HCT116 (cell line): ENCODE measurements at regions not wholly inside any gene's neighbourhood (a gene's known extent, or its start where the extent isn't known, plus 50 kb on each side); places are given as distances from the start of the nearest gene placed in this dataset.

Source experiments
- ATAC-seq: fragments of 200-7000 bp; cut with Tn5 transposase; 2 replicates; pipeline ENCODE4 v1.9.1; 2020; ENCODE audit warnings: mild to moderate bottlenecking, moderate library complexity
- BruUV-seq: library from RNA; stranded (reverse); fragments of 400-500 nt; replicated peaks from 2 replicates; lab custom pipeline; 2021; lab: Mats Ljungman, UMichigan
- CTCF ChIA-PET: fragments of 300-600 bp; sonication (Branson Sonifier 250); formaldehyde crosslinking; loops from one replicate; lab custom pipeline; 2021; ENCODE audit warnings: antibody characterized with exemption; lab: Charles Lee
- POLR2A ChIA-PET: fragments of 300-600, 350-600 bp; sonication (Branson Sonifier 250); formaldehyde crosslinking; loops from one replicate; lab custom pipeline; 2021; ENCODE audit warnings: antibody characterized with exemption; lab: Charles Lee
- RAD21 ChIA-PET, 2 experiments: fragments of 300-600 bp; sonication (Branson Sonifier 250); formaldehyde crosslinking; loops; one replicate each; lab custom pipeline; 2023; ENCODE audit warnings: low total read pairs in 2 of 2; ENCODE audit not compliant: uncharacterized antibody in 2 of 2, unreplicated experiment in 2 of 2, low non-redundant PET in 1 of 2; lab: Charles Lee
- DNase-seq: peaks from one replicate; pipeline ENCODE4 v3.0.0-alpha.2; 2010; ENCODE audit warnings: low read depth, low spot score
- H2AFZ ChIP-seq: fragments of 200-600 bp; shearing (Covaris generic), sonication (generic); 2 replicates; pipeline ENCODE4 v1.6.1; 2017; ENCODE audit warnings: low read depth, mixed run types, mixed read lengths, antibody characterized with exemption, low read length; ENCODE audit not compliant: poor library complexity, severe bottlenecking
- H3K27ac ChIP-seq: 2 replicates; pipeline ENCODE4 v1.5.1; 2012; ENCODE audit warnings: low read depth, low read length
- H3K27me3 ChIP-seq: fragments of 200-600 bp; sonication (generic); 2 replicates; pipeline ENCODE4 v1.6.1; 2016; ENCODE audit warnings: mixed run types, low read length, mixed read lengths; ENCODE audit not compliant: insufficient read depth
- H3K36me3 ChIP-seq, 2 experiments: fragments of 200-500 bp in 1 of 2; fragments of 200-600 bp in 1 of 2; sonication (Bioruptor generic) in 1 of 2; sonication (generic) in 1 of 2; 2 replicates each; pipeline versions ENCODE4 v1.5.1 to v1.6.1; 2014 to 2016; ENCODE audit warnings: low read length in 2 of 2, inconsistent platforms in 1 of 2, mixed read lengths in 1 of 2, mixed run types in 1 of 2; ENCODE audit not compliant: insufficient read depth in 2 of 2, control insufficient read depth in 1 of 2
- H3K4me1 ChIP-seq, 2 experiments: fragments of 200-600 bp in 1 of 2; sonication (generic) in 1 of 2; 2 replicates each; pipeline versions ENCODE4 v1.5.1 to v1.6.1; 2012 to 2017; ENCODE audit warnings: low read length in 2 of 2, inconsistent platforms in 1 of 2, mild to moderate bottlenecking in 1 of 2, mixed read lengths in 1 of 2, mixed run types in 1 of 2, moderate library complexity in 1 of 2; ENCODE audit not compliant: insufficient read depth in 2 of 2, control insufficient read depth in 1 of 2
- H3K4me2 ChIP-seq: fragments of 200-600 bp; sonication (generic); 2 replicates; pipeline ENCODE4 v1.6.1; 2017; ENCODE audit warnings: mixed run types, low read length, mixed read lengths
- H3K4me3 ChIP-seq, 2 experiments: fragments of 200-600 bp in 1 of 2; sonication (generic) in 1 of 2; replicated peaks in 1 of 2; 2 replicates each; pipeline ENCODE4 v1.5.1; 2011 to 2016; ENCODE audit warnings: low read length in 2 of 2, control low read depth in 1 of 2, low read depth in 1 of 2, mild to moderate bottlenecking in 1 of 2, mixed read lengths in 1 of 2, mixed run types in 1 of 2
- H3K79me2 ChIP-seq: fragments of 200-600 bp; sonication (generic); 2 replicates; pipeline ENCODE4 v1.6.1; 2017; ENCODE audit warnings: mild to moderate bottlenecking, mixed run types, low read length, moderate library complexity, mixed read lengths; ENCODE audit not compliant: insufficient read depth
- H3K9ac ChIP-seq: fragments of 200-600 bp; sonication (generic); 2 replicates; pipeline ENCODE4 v1.6.1; 2016; ENCODE audit warnings: low read length, mixed read lengths
- H3K9me2 ChIP-seq: fragments of 200-600 bp; sonication (generic), shearing (Covaris generic); 2 replicates; pipeline ENCODE4 v1.6.1; 2017; ENCODE audit warnings: mixed run types, mild to moderate bottlenecking, moderate library complexity; ENCODE audit not compliant: insufficient read depth
- H3K9me3 ChIP-seq, 2 experiments: fragments of 200-500 bp in 1 of 2; fragments of 200-600 bp in 1 of 2; sonication (Bioruptor generic) in 1 of 2; sonication (generic) in 1 of 2; 2 replicates each; pipeline ENCODE4 v1.6.1; 2014 to 2017; ENCODE audit warnings: low read length in 2 of 2, mixed read lengths in 2 of 2, inconsistent platforms in 1 of 2, low read depth in 1 of 2, mild to moderate bottlenecking in 1 of 2, mixed run types in 1 of 2, moderate library complexity in 1 of 2; ENCODE audit not compliant: control insufficient read depth in 1 of 2, insufficient read depth in 1 of 2
- H4K20me1 ChIP-seq: fragments of 200-600 bp; sonication (generic), shearing (Covaris generic); 2 replicates; pipeline ENCODE4 v1.6.1; 2017; ENCODE audit warnings: mixed run types, mild to moderate bottlenecking, moderate library complexity; ENCODE audit not compliant: insufficient read depth
- CBX3 ChIP-seq: IDR thresholded peaks from 2 replicates; pipeline ENCODE4 v1.6.1; 2012; ENCODE audit warnings: low read depth
- CEBPB ChIP-seq: IDR thresholded peaks from 2 replicates; pipeline ENCODE4 v1.6.1; 2012; ENCODE audit warnings: low read depth
- EZH2 ChIP-seq: fragments of 200-600 bp; sonication (generic); IDR thresholded peaks from 2 replicates; pipeline ENCODE4 v1.6.1; 2017; ENCODE audit warnings: antibody characterized with exemption, mixed run types
- EZH2phosphoT487 ChIP-seq: fragments of 200-600 bp; IDR thresholded peaks from 2 replicates; pipeline ENCODE4 v1.6.1; 2018; ENCODE audit warnings: antibody characterized with exemption, borderline replicate concordance
- FOSL1 ChIP-seq: IDR thresholded peaks from 2 replicates; pipeline ENCODE4 v1.6.1; 2012; ENCODE audit warnings: low read depth
- SP1 ChIP-seq: IDR thresholded peaks from 2 replicates; pipeline ENCODE4 v1.6.1; 2012; ENCODE audit warnings: low read depth
- SRF ChIP-seq: IDR thresholded peaks from 2 replicates; pipeline ENCODE4 v1.6.1; 2012; ENCODE audit warnings: low read depth
- TCF7L2 ChIP-seq: IDR thresholded peaks from 2 replicates; pipeline ENCODE4 v1.7.0; 2011; ENCODE audit warnings: borderline replicate concordance, inconsistent platforms; ENCODE audit not compliant: insufficient read depth, insufficient read length; ENCODE audit errors: extremely low read depth
- ZFX ChIP-seq: fragments of 450-650 bp; IDR thresholded peaks from 2 replicates; pipeline ENCODE4 v1.6.1; 2017
- intact Hi-C: fragments of 100-400 bp; cut with micrococcal nuclease; formaldehyde crosslinking; loops from 2 replicates; pipeline ENCODE4 v1.10.0; 2022
- TF ChIP-seq, protein P1 (sequence below): IDR thresholded peaks from 2 replicates; pipeline ENCODE4 v1.6.1; 2012
- TF ChIP-seq, protein P2 (sequence below): IDR thresholded peaks from 2 replicates; pipeline ENCODE4 v1.6.1; 2012; ENCODE audit warnings: low read depth

DNA sequence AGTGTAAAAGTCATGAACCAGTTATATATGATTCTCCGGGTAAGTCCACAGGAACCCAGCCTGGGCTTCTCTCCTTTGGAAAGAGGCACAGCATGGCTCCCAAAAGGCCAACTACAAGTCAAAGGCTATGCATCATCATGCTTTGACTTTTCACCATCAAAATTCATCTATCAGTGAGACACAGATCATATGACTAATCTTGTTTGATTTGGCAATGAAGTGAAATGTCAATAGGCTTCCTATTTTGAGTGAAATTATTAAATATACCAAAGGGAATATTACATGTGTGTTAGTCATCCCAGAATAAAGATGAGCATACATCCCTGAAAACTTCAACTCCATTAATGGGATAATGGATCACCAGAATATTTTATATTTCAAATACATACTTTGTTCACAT, 83.5 kb upstream of the ADGRL2 start (continued):
- TF ChIP-seq EZH2phosphoT487 (no peak), TCF7L2 (no peak), SP1 (no peak), FOSL1 (no peak), EZH2 (no peak), SRF (no peak), CBX3 (no peak), CEBPB (no peak)
- TF ChIP-seq, all 23 proteins: peak for 0

DNA sequence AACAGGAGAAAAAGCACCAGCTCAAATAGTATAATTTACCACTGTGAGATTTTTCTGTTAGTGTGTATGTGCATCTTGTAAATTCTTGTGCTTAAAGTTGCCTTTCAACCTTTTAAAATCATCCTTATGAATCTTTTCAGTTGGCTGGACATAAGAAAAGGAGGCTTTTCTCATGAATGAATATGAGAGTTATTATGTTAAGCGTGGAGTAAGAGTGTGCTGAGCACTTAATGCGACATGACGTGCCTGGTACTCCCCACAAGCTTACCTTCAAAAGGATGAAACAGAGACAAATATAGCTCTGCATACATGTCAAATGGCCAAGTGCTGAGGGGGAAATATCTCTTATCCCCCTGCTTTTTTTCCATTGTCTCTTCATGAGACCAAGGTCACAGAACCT, 85.3 kb upstream of the ADGRL2 start:
- no peaks in the 10 kb centered on the region for H4K20me1 ChIP-seq
- DNase-seq (no peak), ATAC-seq (no peak)
- TF ChIP-seq ZFX (no peak), EZH2phosphoT487 (no peak)
- TF ChIP-seq, protein P1, sequence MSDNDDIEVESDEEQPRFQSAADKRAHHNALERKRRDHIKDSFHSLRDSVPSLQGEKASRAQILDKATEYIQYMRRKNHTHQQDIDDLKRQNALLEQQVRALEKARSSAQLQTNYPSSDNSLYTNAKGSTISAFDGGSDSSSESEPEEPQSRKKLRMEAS, result no peak
- no peaks in the 10 kb centered on the region for H3K79me2 ChIP-seq
- no peak overlapping the region for H3K4me2 ChIP-seq
- no TSS peak for BruUV-seq
- H3K9ac ChIP-seq, result no peak overlapping the region
- ChIA-PET RAD21 (no interaction called here), POLR2A (no interaction called here), CTCF (no interaction called here)
- H3K27me3 ChIP-seq, result no peaks in the 10 kb centered on the region
- H3K27ac ChIP-seq, result no peak overlapping the region
- no peak overlapping the region for H2AFZ ChIP-seq
- no peaks in the 10 kb centered on the region for H3K36me3 ChIP-seq
- H3K9me3 ChIP-seq, result no peaks in the 10 kb centered on the region
- H3K9me2 ChIP-seq, result no peaks in the 10 kb centered on the region
- no peak overlapping the region for H3K4me3 ChIP-seq
- peaks cover 3 to 4% of the 10 kb centered on the region in 2 experiments; a peak in 2 of 4 replicates for H3K4me1 ChIP-seq
- intact Hi-C loops, result no loop called here

DNA sequence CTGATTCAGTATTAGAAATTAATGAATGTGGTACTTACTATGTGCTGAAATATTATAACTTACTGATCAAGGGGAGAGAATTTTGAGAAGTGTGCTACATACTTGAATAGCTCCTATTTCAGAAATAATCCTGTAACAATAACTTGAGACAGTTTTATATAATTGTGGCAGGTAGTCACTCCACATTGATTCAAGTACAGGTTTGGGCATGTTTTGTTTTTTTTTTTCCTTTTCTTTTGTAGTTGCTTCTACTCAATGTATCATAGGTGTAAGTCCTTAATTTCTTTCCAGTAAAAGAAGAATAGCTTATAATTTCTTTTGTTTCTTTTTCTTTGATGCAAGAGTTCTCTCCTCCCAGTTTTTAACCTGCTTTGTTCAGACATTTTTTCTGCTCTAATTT, 86.1 kb upstream of the ADGRL2 start:
- peaks cover 0 to 1% of the 10 kb centered on the region in 2 experiments; a peak in 1 of 4 replicates for H3K4me1 ChIP-seq
- H3K9me2 ChIP-seq, result no peaks in the 10 kb centered on the region
- no peak overlapping the region for H3K27ac ChIP-seq
- H4K20me1 ChIP-seq, result no peaks in the 10 kb centered on the region
- no peak overlapping the region for H3K9ac ChIP-seq
- no peaks in the 10 kb centered on the region for H3K9me3 ChIP-seq
- RAD21 ChIA-PET, result no interaction called here
- intact Hi-C loops, result no loop called here
- H3K27me3 ChIP-seq, result no peaks in the 10 kb centered on the region
- H3K4me2 ChIP-seq, result no peak overlapping the region
- CTCF ChIA-PET, result no interaction called here
- H3K36me3 ChIP-seq, result no peaks in the 10 kb centered on the region
- H3K4me3 ChIP-seq, result no peak overlapping the region
- no peaks in the 10 kb centered on the region for H3K79me2 ChIP-seq
- POLR2A ChIA-PET, result no interaction called here
- ATAC-seq, result no peak
- no TSS peak for BruUV-seq
- no peak for DNase-seq
- TF ChIP-seq SP1, result no peak
- TF ChIP-seq EZH2, result no peak
- TF ChIP-seq, protein P2, sequence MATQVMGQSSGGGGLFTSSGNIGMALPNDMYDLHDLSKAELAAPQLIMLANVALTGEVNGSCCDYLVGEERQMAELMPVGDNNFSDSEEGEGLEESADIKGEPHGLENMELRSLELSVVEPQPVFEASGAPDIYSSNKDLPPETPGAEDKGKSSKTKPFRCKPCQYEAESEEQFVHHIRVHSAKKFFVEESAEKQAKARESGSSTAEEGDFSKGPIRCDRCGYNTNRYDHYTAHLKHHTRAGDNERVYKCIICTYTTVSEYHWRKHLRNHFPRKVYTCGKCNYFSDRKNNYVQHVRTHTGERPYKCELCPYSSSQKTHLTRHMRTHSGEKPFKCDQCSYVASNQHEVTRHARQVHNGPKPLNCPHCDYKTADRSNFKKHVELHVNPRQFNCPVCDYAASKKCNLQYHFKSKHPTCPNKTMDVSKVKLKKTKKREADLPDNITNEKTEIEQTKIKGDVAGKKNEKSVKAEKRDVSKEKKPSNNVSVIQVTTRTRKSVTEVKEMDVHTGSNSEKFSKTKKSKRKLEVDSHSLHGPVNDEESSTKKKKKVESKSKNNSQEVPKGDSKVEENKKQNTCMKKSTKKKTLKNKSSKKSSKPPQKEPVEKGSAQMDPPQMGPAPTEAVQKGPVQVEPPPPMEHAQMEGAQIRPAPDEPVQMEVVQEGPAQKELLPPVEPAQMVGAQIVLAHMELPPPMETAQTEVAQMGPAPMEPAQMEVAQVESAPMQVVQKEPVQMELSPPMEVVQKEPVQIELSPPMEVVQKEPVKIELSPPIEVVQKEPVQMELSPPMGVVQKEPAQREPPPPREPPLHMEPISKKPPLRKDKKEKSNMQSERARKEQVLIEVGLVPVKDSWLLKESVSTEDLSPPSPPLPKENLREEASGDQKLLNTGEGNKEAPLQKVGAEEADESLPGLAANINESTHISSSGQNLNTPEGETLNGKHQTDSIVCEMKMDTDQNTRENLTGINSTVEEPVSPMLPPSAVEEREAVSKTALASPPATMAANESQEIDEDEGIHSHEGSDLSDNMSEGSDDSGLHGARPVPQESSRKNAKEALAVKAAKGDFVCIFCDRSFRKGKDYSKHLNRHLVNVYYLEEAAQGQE, result no peak
- no peak overlapping the region for H2AFZ ChIP-seq
